Nephron progenitor cell (in vitro differentiated cells): ENCODE measurements at regions not wholly inside any gene's neighbourhood (a gene's known extent, or its start where the extent isn't known, plus 50 kb on each side); places are given as distances from the start of the nearest gene placed in this dataset.

Experiments
- DNase-seq: peaks from one replicate; pipeline ENCODE4 v3.0.0; 2021
- H3K27ac Mint-ChIP-seq: 2 replicates; pipeline ENCODE4 v1.8.0; 2021; ENCODE audit warnings: mild to moderate bottlenecking, moderate library complexity, mixed read lengths
- H3K27me3 Mint-ChIP-seq: 2 replicates; pipeline ENCODE4 v1.8.0; 2021; ENCODE audit warnings: mild to moderate bottlenecking, low read depth, mixed read lengths; ENCODE audit not compliant: poor library complexity
- H3K36me3 Mint-ChIP-seq: 2 replicates; pipeline ENCODE4 v1.8.0; 2021; ENCODE audit warnings: low read depth, mixed read lengths
- H3K4me1 Mint-ChIP-seq: 2 replicates; pipeline ENCODE4 v1.8.0; 2021; ENCODE audit warnings: mixed read lengths
- H3K4me3 Mint-ChIP-seq: 2 replicates; pipeline ENCODE4 v1.8.0; 2021; ENCODE audit warnings: mild to moderate bottlenecking, moderate library complexity, mixed read lengths
- H3K9me3 Mint-ChIP-seq: 2 replicates; pipeline ENCODE4 v1.8.0; 2021; ENCODE audit warnings: mild to moderate bottlenecking, moderate library complexity, mixed read lengths
- CTCF ChIP-seq: fragments of 200-600 bp; sonication (generic); IDR thresholded peaks from 2 replicates; pipeline ENCODE4 v1.5.0; 2021; ENCODE audit warnings: antibody characterized with exemption

- TF ChIP-seq CTCF: no peak
- no peak overlapping the region for H3K27ac Mint-ChIP-seq
- H3K9me3 Mint-ChIP-seq: peaks cover 10% of the 10 kb centered on the region
These were observed 626.6 kb downstream of the DSC3 start for GRCh38 chr18:30415903-30416302.

GRCh38 chr18:30409120-30409519, 633.4 kb downstream of the DSC3 start:
- Mint-ChIP-seq H3K27me3 (no peaks in the 10 kb centered on the region), H3K9me3 (peaks cover 23% of the 10 kb centered on the region), H3K27ac (no peak overlapping the region), H3K4me1 (no peaks in the 10 kb centered on the region), H3K4me3 (no peak overlapping the region), H3K36me3 (no peaks in the 10 kb centered on the region)
- TF ChIP-seq CTCF: no peak
- no peak for DNase-seq

More at GRCh38 chr18:30415903-30416302, 626.6 kb downstream of the DSC3 start:
- Mint-ChIP-seq H3K4me3 (no peak overlapping the region), H3K4me1 (no peaks in the 10 kb centered on the region), H3K27me3 (no peaks in the 10 kb centered on the region), H3K36me3 (no peaks in the 10 kb centered on the region)
- no peak for DNase-seq

- Mint-ChIP-seq H3K27me3 (peaks cover under 1% of the 10 kb centered on the region), H3K27ac (no peak overlapping the region), H3K9me3 (peaks cover 18% of the 10 kb centered on the region), H3K4me1 (no peaks in the 10 kb centered on the region), H3K4me3 (no peak overlapping the region), H3K36me3 (no peaks in the 10 kb centered on the region)
- no peak for TF ChIP-seq CTCF
- DNase-seq: no peak
These were observed 635.8 kb downstream of the DSC3 start for GRCh38 chr18:30406728-30407127.

GRCh38 chr18:30405038-30405437, 637.5 kb downstream of the DSC3 start:
- no peak for TF ChIP-seq CTCF
- no peaks in the 10 kb centered on the region for H3K36me3 Mint-ChIP-seq
- H3K27ac Mint-ChIP-seq: no peak overlapping the region
- no peak overlapping the region for H3K4me3 Mint-ChIP-seq
- H3K9me3 Mint-ChIP-seq: peaks cover 12% of the 10 kb centered on the region
- H3K27me3 Mint-ChIP-seq: peaks cover 4% of the 10 kb centered on the region
- no peak for DNase-seq
- H3K4me1 Mint-ChIP-seq: no peaks in the 10 kb centered on the region

GRCh38 chr18:30404422-30404821, 638.1 kb downstream of the DSC3 start:
- Mint-ChIP-seq H3K4me1 (no peaks in the 10 kb centered on the region), H3K27ac (no peak overlapping the region)

More at GRCh38 chr18:30404422-30404821, 638.1 kb downstream of the DSC3 start:
- TF ChIP-seq CTCF: no peak
- no peaks in the 10 kb centered on the region for H3K36me3 Mint-ChIP-seq
- H3K4me3 Mint-ChIP-seq: no peak overlapping the region
- peaks cover 6% of the 10 kb centered on the region for H3K9me3 Mint-ChIP-seq
- peaks cover 4% of the 10 kb centered on the region for H3K27me3 Mint-ChIP-seq
- no peak for DNase-seq
